H9 (cell line): ENCODE measurements at regions not wholly inside any gene's neighbourhood (a gene's known extent, or its start where the extent isn't known, plus 50 kb on each side); places are given as distances from the start of the nearest gene placed in this dataset.

Source experiments
- DNase-seq: peaks from one replicate; pipeline ENCODE4 v3.0.0-alpha.2; 2017
- H2AFZ ChIP-seq: one replicate; pipeline ENCODE4 v1.6.1; 2013; ENCODE audit warnings: mild to moderate bottlenecking, low read length, control low read depth, moderate library complexity
- H2AK5ac ChIP-seq: 2 replicates; pipeline ENCODE4 v1.6.1; 2013; ENCODE audit warnings: low read length, control low read depth, mixed read lengths; ENCODE audit not compliant: insufficient read length
- H2BK120ac ChIP-seq: one replicate; pipeline ENCODE4 v1.6.1; 2013; ENCODE audit warnings: low read depth, mild to moderate bottlenecking, low read length, control low read depth, inconsistent platforms; ENCODE audit not compliant: poor library complexity, severe bottlenecking
- H2BK12ac ChIP-seq: 2 replicates; pipeline ENCODE4 v1.6.1; 2013; ENCODE audit warnings: low read length, control low read depth, mixed read lengths, low read depth; ENCODE audit not compliant: insufficient read length
- H2BK15ac ChIP-seq: 2 replicates; pipeline ENCODE4 v1.6.1; 2013; ENCODE audit warnings: low read depth, low read length, control low read depth
- H2BK20ac ChIP-seq: one replicate; pipeline ENCODE4 v1.6.1; 2013; ENCODE audit warnings: low read depth, mild to moderate bottlenecking, low read length, control low read depth, inconsistent platforms; ENCODE audit not compliant: poor library complexity, severe bottlenecking
- H2BK5ac ChIP-seq: 2 replicates; pipeline ENCODE4 v1.6.1; 2013; ENCODE audit warnings: low read length, control low read depth, mixed read lengths; ENCODE audit not compliant: insufficient read length
- H3K14ac ChIP-seq: 2 replicates; pipeline ENCODE4 v1.6.1; 2013; ENCODE audit warnings: low read length, control low read depth; ENCODE audit not compliant: insufficient read depth
- H3K18ac ChIP-seq: 2 replicates; pipeline ENCODE4 v1.6.1; 2013; ENCODE audit warnings: low read depth, mild to moderate bottlenecking, mixed read lengths, low read length, control low read depth; ENCODE audit not compliant: insufficient read length
- H3K23ac ChIP-seq: 2 replicates; pipeline ENCODE4 v1.6.1; 2013; ENCODE audit warnings: low read length, control low read depth, mixed read lengths, low read depth; ENCODE audit not compliant: insufficient read length
- H3K23me2 ChIP-seq: 2 replicates; pipeline ENCODE4 v1.6.1; 2013; ENCODE audit warnings: low read depth, mild to moderate bottlenecking, mixed read lengths, low read length, control low read depth; ENCODE audit not compliant: insufficient read length, poor library complexity, severe bottlenecking
- H3K27ac ChIP-seq: 2 replicates; pipeline ENCODE4 v1.5.1; 2013; ENCODE audit warnings: low read length, control low read depth, mixed read lengths, low read depth; ENCODE audit not compliant: insufficient read length
- H3K27me3 ChIP-seq: 2 replicates; pipeline ENCODE4 v1.6.1; 2013; ENCODE audit warnings: low read length, control low read depth, inconsistent platforms; ENCODE audit not compliant: insufficient read depth
- H3K4ac ChIP-seq: 2 replicates; pipeline ENCODE4 v1.6.1; 2013; ENCODE audit warnings: low read depth, mild to moderate bottlenecking, control low read depth, inconsistent platforms, low read length, moderate library complexity
- H3K4me1 ChIP-seq: 2 replicates; pipeline ENCODE4 v1.6.1; 2013; ENCODE audit warnings: low read length, control low read depth, inconsistent platforms; ENCODE audit not compliant: insufficient read depth
- H3K4me2 ChIP-seq: 2 replicates; pipeline ENCODE4 v1.6.1; 2013; ENCODE audit warnings: low read length, control low read depth, mixed read lengths; ENCODE audit not compliant: insufficient read length, insufficient read depth
- H3K56ac ChIP-seq: 2 replicates; pipeline ENCODE4 v1.6.1; 2013; ENCODE audit warnings: low read depth, mild to moderate bottlenecking, mixed read lengths, low read length, control low read depth; ENCODE audit not compliant: insufficient read length
- H3K79me1 ChIP-seq: 2 replicates; pipeline ENCODE4 v1.6.1; 2013; ENCODE audit warnings: low read depth, mild to moderate bottlenecking, moderate library complexity, low read length, control low read depth, inconsistent platforms; ENCODE audit not compliant: insufficient read depth, poor library complexity, severe bottlenecking
- H3K79me2 ChIP-seq: 2 replicates; pipeline ENCODE4 v1.6.1; 2013; ENCODE audit warnings: low read length, control low read depth, inconsistent platforms; ENCODE audit not compliant: insufficient read depth
- H3K9ac ChIP-seq: 2 replicates; pipeline ENCODE4 v1.6.1; 2013; ENCODE audit warnings: low read length, control low read depth, mixed read lengths; ENCODE audit not compliant: insufficient read length; ENCODE audit errors: extremely low read depth
- H3K9me3 ChIP-seq: one replicate; pipeline ENCODE4 v1.6.1; 2013; ENCODE audit warnings: low read depth, low read length, inconsistent platforms; ENCODE audit not compliant: control insufficient read depth
- H3T11ph ChIP-seq: one replicate; pipeline ENCODE4 v1.6.1; 2013; ENCODE audit warnings: mild to moderate bottlenecking, low read length, control low read depth, inconsistent platforms
- H4K20me1 ChIP-seq: one replicate; pipeline ENCODE4 v1.6.1; 2013; ENCODE audit not compliant: control insufficient read depth, insufficient read length, insufficient read depth
- H4K5ac ChIP-seq: 2 replicates; pipeline ENCODE4 v1.6.1; 2013; ENCODE audit warnings: low read depth, mild to moderate bottlenecking, mixed read lengths, low read length, control low read depth; ENCODE audit not compliant: insufficient read length
- H4K8ac ChIP-seq: replicated peaks from 2 replicates; pipeline ENCODE4 v1.6.1; 2013; ENCODE audit warnings: low read length, control low read depth, mixed read lengths, low read depth; ENCODE audit not compliant: insufficient read length
- H4K91ac ChIP-seq: 2 replicates; pipeline ENCODE4 v1.6.1; 2013; ENCODE audit warnings: low read depth, mild to moderate bottlenecking, moderate library complexity, mixed read lengths, low read length, control low read depth; ENCODE audit not compliant: insufficient read length
- H3K27ac Mint-ChIP-seq, 3 experiments: 2 replicates in 2 of 3; 3 replicates in 1 of 3; pipeline ENCODE4 v1.8.0; 2020 to 2021; ENCODE audit warnings: mixed read lengths in 3 of 3, mild to moderate bottlenecking in 1 of 3, moderate library complexity in 1 of 3
- H3K27me3 Mint-ChIP-seq: 2 replicates; pipeline ENCODE4 v1.8.0; 2021; ENCODE audit warnings: low read depth, mild to moderate bottlenecking, moderate library complexity, mixed read lengths
- H3K36me3 Mint-ChIP-seq, 3 experiments: 2 replicates in 2 of 3; 3 replicates in 1 of 3; pipeline ENCODE4 v1.8.0; 2020 to 2021; ENCODE audit warnings: low read depth in 3 of 3, mixed read lengths in 3 of 3; ENCODE audit not compliant: insufficient read depth in 1 of 3
- H3K4me1 Mint-ChIP-seq, 2 experiments: 2 replicates each; pipeline ENCODE4 v1.8.0; 2020; ENCODE audit warnings: mixed read lengths in 2 of 2
- H3K4me3 Mint-ChIP-seq, 2 experiments: 2 replicates in 1 of 2; 3 replicates in 1 of 2; pipeline ENCODE4 v1.8.0; 2020 to 2021; ENCODE audit warnings: mild to moderate bottlenecking in 2 of 2, mixed read lengths in 2 of 2, moderate library complexity in 1 of 2
- H3K9me3 Mint-ChIP-seq, 2 experiments: 2 replicates in 1 of 2; 3 replicates in 1 of 2; pipeline ENCODE4 v1.8.0; 2020; ENCODE audit warnings: mild to moderate bottlenecking in 2 of 2, mixed read lengths in 2 of 2, moderate library complexity in 1 of 2
- WGBS: extraction: QIAGEN DNeasy Blood & Tissue Kit; methylation state at CpG from one replicate; pipeline ENCODE4 v1.1.7; 2013; ENCODE audit warnings: missing lambda C conversion rate, low lambda C conversion rate, mixed read lengths; ENCODE audit not compliant: insufficient read length; ENCODE audit errors: extremely low coverage; 5-methylcytosine and 5-hydroxymethylcytosine counted together
- TF ChIP-seq, protein P1 (sequence below): fragments of 200-600 bp; sonication (generic); conservative IDR thresholded peaks from 3 replicates; pipeline ENCODE4 v1.8.0; 2021; ENCODE audit warnings: antibody characterized with exemption, mild to moderate bottlenecking

DNA sequence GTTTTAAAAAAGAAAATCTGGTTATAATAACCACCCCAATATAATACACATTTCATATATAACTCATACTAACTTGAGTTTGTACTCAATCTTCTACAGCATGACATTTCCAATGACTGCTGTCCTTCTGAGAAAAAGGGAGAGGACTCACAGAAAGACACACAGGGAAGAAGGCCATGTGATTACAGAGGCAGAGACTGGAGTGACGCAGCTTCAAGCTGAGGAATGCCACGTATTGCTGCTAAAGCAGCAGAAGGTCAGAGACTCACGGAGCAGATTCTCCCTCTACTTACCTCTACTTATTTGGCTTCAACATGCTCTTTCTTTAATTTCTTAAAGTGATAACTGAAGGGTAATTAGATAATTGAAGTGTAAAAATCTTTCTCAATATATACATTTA is 753.5 kb upstream of the PKDCC start:
- Histone ChIP-seq H3K9me3 (no peaks in the 10 kb centered on the region), H3K14ac (no peak overlapping the region), H3K18ac (no peak overlapping the region), H3K27me3 (no peaks in the 10 kb centered on the region), H4K8ac (no peak overlapping the region), H3K27ac (no peak overlapping the region), H3K56ac (no peak overlapping the region), H2BK20ac (no peak overlapping the region), H3K4me1 (no peaks in the 10 kb centered on the region), H3K23ac (no peak overlapping the region), H3K4ac (no peak overlapping the region), H2BK12ac (no peak overlapping the region), H4K91ac (no peak overlapping the region), H2BK5ac (no peak overlapping the region), H3K79me2 (no peaks in the 10 kb centered on the region), H3K9ac (no peak overlapping the region), H4K20me1 (no peaks in the 10 kb centered on the region), H2BK15ac (no peak overlapping the region), H3T11ph (no peak overlapping the region), H2AK5ac (no peak overlapping the region), H2AFZ (no peak overlapping the region), H4K5ac (no peak overlapping the region), H3K79me1 (no peaks in the 10 kb centered on the region), H3K23me2 (no peaks in the 10 kb centered on the region), H2BK120ac (no peak overlapping the region), H3K4me2 (no peak overlapping the region)
- Mint-ChIP-seq H3K4me3 (no peak overlapping the region), H3K27me3 (no peaks in the 10 kb centered on the region), H3K4me1 (no peaks in the 10 kb centered on the region), H3K9me3 (peaks cover 4 to 5% of the 10 kb centered on the region in 2 experiments; a peak in 2 of 5 replicates), H3K36me3 (0 out of 7 replicates have a peak, but pooled peaks cover 0 to 3% (median 0%) of the 10 kb centered on the region in 3 experiments), H3K27ac (no peak overlapping the region)
- DNase-seq: no peak
- WGBS: no CpG with 5 or more reads among the region's 3 CpGs
- TF ChIP-seq, protein P1, sequence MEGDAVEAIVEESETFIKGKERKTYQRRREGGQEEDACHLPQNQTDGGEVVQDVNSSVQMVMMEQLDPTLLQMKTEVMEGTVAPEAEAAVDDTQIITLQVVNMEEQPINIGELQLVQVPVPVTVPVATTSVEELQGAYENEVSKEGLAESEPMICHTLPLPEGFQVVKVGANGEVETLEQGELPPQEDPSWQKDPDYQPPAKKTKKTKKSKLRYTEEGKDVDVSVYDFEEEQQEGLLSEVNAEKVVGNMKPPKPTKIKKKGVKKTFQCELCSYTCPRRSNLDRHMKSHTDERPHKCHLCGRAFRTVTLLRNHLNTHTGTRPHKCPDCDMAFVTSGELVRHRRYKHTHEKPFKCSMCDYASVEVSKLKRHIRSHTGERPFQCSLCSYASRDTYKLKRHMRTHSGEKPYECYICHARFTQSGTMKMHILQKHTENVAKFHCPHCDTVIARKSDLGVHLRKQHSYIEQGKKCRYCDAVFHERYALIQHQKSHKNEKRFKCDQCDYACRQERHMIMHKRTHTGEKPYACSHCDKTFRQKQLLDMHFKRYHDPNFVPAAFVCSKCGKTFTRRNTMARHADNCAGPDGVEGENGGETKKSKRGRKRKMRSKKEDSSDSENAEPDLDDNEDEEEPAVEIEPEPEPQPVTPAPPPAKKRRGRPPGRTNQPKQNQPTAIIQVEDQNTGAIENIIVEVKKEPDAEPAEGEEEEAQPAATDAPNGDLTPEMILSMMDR: no peak
